ENCODE measurements at regions not wholly inside any gene's neighbourhood (a gene's known extent, or its start where the extent isn't known, plus 50 kb on each side); places are given as distances from the start of the nearest gene placed in this dataset.

DNA sequence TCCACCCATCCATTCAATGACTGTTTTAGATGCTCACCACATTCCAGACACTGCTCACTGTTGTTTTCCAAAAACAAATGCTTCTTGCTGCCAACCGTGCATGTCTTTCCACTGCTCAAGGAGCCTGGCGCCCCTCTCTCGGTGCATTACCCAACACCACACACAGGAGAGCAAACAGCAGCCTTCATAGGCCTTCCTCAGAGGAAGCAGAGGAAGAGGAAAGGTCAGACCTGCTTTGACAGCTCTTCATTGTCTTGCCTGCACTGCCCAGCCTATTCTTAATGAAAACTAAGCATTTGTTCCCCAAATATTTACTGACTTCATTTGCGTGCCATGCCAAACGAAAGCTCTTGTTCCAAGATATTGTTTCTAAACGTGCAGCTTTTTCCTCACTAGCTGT is 1129.2 kb downstream of the TBC1D22A start:
- no peak for TF ChIP-seq ZFX (IDR thresholded peaks at IDR 0.05; ENCODE audit: borderline replicate concordance)
- no peak for TF ChIP-seq CTCF (IDR thresholded peaks at IDR 0.05)
- no peak overlapping the region for H3K27ac ChIP-seq

GRCh38 chr22:47888817-47889216 is 1126.4 kb downstream of the TBC1D22A start:
- H3K27ac ChIP-seq: no peak overlapping the region
- TF ChIP-seq ZFX (IDR thresholded peaks at IDR 0.05; ENCODE audit: borderline replicate concordance): no peak
- no peak for TF ChIP-seq CTCF (IDR thresholded peaks at IDR 0.05)

- no peak overlapping the region for H3K27ac ChIP-seq
- TF ChIP-seq CTCF (IDR thresholded peaks at IDR 0.05): no peak
- no peak for TF ChIP-seq ZFX (IDR thresholded peaks at IDR 0.05; ENCODE audit: borderline replicate concordance)
These were observed 1122.3 kb downstream of the TBC1D22A start for GRCh38 chr22:47884775-47885174.

DNA sequence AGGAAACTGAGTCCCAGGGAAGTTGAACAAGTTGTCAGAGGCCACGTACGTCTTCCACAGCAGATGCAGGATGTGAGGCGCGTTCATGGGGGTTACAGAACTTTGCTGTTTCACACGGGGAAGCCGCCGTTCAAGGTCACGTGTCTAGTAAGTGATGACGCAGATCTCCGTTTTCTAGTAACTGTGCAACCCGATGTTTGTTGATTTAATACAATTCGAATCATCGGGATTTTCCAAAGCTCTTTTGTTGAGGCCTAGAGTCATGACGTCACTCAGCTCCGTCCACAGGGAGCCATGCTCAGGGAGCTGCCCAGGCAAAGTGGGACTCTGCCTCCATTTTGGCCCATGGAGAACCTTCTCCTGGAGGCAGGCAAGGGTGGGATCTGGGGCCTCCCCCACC is 1121.8 kb downstream of the TBC1D22A start:
- no peak for TF ChIP-seq ZFX (IDR thresholded peaks at IDR 0.05; ENCODE audit: borderline replicate concordance)
- TF ChIP-seq CTCF (IDR thresholded peaks at IDR 0.05): no peak
- no peak overlapping the region for H3K27ac ChIP-seq

GRCh38 chr22:47883757-47884156 is 1121.3 kb downstream of the TBC1D22A start:
- TF ChIP-seq CTCF (IDR thresholded peaks at IDR 0.05) (no peak), ZFX (IDR thresholded peaks at IDR 0.05; ENCODE audit: borderline replicate concordance) (no peak)
- H3K27ac ChIP-seq: no peak overlapping the region

DNA sequence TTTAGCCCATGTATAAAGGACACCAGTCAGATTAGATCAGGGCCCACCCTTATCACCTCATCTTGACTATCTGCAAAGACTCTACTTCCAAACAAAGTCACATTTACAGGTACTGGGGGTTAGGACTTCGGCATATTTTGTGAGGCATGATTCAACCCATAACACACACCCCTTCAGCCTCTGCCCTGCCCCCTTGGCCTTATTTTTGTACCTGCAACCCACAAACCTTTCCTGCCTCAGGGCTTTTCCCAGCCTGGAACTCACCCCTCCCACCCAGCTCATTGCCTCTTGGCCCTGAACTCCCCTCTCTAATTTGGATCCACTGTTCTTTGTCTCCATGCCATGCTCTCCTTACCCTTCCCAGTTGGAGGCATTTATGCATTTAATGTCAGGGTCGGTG is 1116.9 kb downstream of the TBC1D22A start:
- TF ChIP-seq CTCF (IDR thresholded peaks at IDR 0.05) (no peak), ZFX (IDR thresholded peaks at IDR 0.05; ENCODE audit: borderline replicate concordance) (no peak)
- no peak overlapping the region for H3K27ac ChIP-seq

GRCh38 chr22:47878460-47878859 is 1116.0 kb downstream of the TBC1D22A start:
- no peak overlapping the region for H3K27ac ChIP-seq
- TF ChIP-seq ZFX (IDR thresholded peaks at IDR 0.05; ENCODE audit: borderline replicate concordance): no peak
- TF ChIP-seq CTCF (IDR thresholded peaks at IDR 0.05): no peak
